H1 (cell line): ENCODE measurements at regions not wholly inside any gene's neighbourhood (a gene's known extent, or its start where the extent isn't known, plus 50 kb on each side); places are given as distances from the start of the nearest gene placed in this dataset.

Source experiments
- CTCF ChIA-PET: fragments of 300-600 bp; sonication (Branson Sonifier 250); formaldehyde crosslinking; loops from one replicate; lab custom pipeline; 2021; ENCODE audit not compliant: partially characterized antibody; lab: Charles Lee
- POLR2A ChIA-PET: fragments of 300-600 bp; sonication (Branson Sonifier 250); formaldehyde crosslinking; loops from one replicate; lab custom pipeline; 2021; ENCODE audit warnings: inconsistent platforms; ENCODE audit not compliant: partially characterized antibody; lab: Charles Lee
- DNase-seq, 2 experiments: peaks; one replicate each; pipeline versions ENCODE4 v3.0.0 to v3.0.0-alpha.2; 2010 to 2022; ENCODE audit warnings: low spot score in 2 of 2, low read depth in 1 of 2, mixed read lengths in 1 of 2
- FAIRE-seq: peaks from 2 replicates; lab custom pipeline; 2011; peaks lifted over from hg19 to GRCh38; lab: Jason Lieb, UNC
- H2AFZ ChIP-seq: 2 replicates; pipeline ENCODE4 v1.8.1; 2012; ENCODE audit warnings: low read length, inconsistent platforms
- H2AK5ac ChIP-seq: 2 replicates; pipeline ENCODE4 v1.6.1; 2013; ENCODE audit warnings: low read depth, low read length
- H2BK120ac ChIP-seq: replicated peaks from 2 replicates; pipeline ENCODE3; 2013; ENCODE audit warnings: low read depth, low read length, inconsistent platforms
- H2BK12ac ChIP-seq: 2 replicates; pipeline ENCODE4 v1.6.1; 2013; ENCODE audit warnings: low read depth, low read length
- H2BK15ac ChIP-seq: 2 replicates; pipeline ENCODE4 v1.6.1; 2013; ENCODE audit warnings: low read length
- H2BK20ac ChIP-seq: 2 replicates; pipeline ENCODE4 v1.6.1; 2013; ENCODE audit warnings: low read length
- H2BK5ac ChIP-seq: 2 replicates; pipeline ENCODE4 v1.6.1; 2013; ENCODE audit warnings: low read depth, low read length
- H3K14ac ChIP-seq: 2 replicates; pipeline ENCODE4 v1.6.1; 2013; ENCODE audit warnings: inconsistent platforms; ENCODE audit not compliant: insufficient read length
- H3K18ac ChIP-seq: 2 replicates; pipeline ENCODE4 v1.6.1; 2013; ENCODE audit warnings: low read length; ENCODE audit errors: extremely low read depth
- H3K23ac ChIP-seq: 2 replicates; pipeline ENCODE4 v1.6.1; 2013; ENCODE audit warnings: inconsistent platforms; ENCODE audit not compliant: insufficient read length
- H3K23me2 ChIP-seq: 2 replicates; pipeline ENCODE4 v1.6.1; 2013; ENCODE audit warnings: low read depth, low read length
- H3K27ac ChIP-seq: 2 replicates; pipeline ENCODE4 v1.6.1; 2011; ENCODE audit warnings: low read depth, low read length, inconsistent platforms
- H3K27me3 ChIP-seq, 4 experiments: replicated peaks in 1 of 4; 1 replicate in 1 of 4; 2 replicates in 3 of 4; pipeline versions ENCODE4 v1.6.1 to v1.8.1; 2011 to 2013; ENCODE audit warnings: low read length in 3 of 4, mild to moderate bottlenecking in 3 of 4, inconsistent platforms in 2 of 4, mixed read lengths in 2 of 4, moderate library complexity in 1 of 4; ENCODE audit not compliant: control insufficient read depth in 3 of 4, insufficient read depth in 3 of 4; ENCODE audit errors: extremely low read depth in 1 of 4
- H3K36me3 ChIP-seq, 4 experiments: 2 replicates each; pipeline versions ENCODE4 v1.6.1 to v1.8.1; 2011 to 2013; ENCODE audit warnings: mild to moderate bottlenecking in 4 of 4, low read length in 3 of 4, moderate library complexity in 2 of 4, control low read depth in 1 of 4, inconsistent platforms in 1 of 4; ENCODE audit not compliant: insufficient read depth in 4 of 4, control insufficient read depth in 2 of 4
- H3K4ac ChIP-seq: replicated peaks from 2 replicates; pipeline ENCODE3; 2013; ENCODE audit warnings: low read length, low read depth, mixed read lengths, inconsistent platforms; ENCODE audit not compliant: insufficient read length
- H3K4me1 ChIP-seq, 4 experiments: replicated peaks in 1 of 4; 1 replicate in 1 of 4; 2 replicates in 3 of 4; pipeline versions ENCODE4 v1.6.1 to v1.8.1; 2011 to 2013; ENCODE audit warnings: low read length in 3 of 4, inconsistent platforms in 2 of 4, mixed read lengths in 1 of 4; ENCODE audit not compliant: insufficient read depth in 4 of 4, control insufficient read depth in 3 of 4
- H3K4me2 ChIP-seq, 2 experiments: 2 replicates each; pipeline versions ENCODE4 v1.6.1 to v1.8.1; 2011 to 2013; ENCODE audit warnings: low read depth in 2 of 2, low read length in 2 of 2, control low read depth in 1 of 2, inconsistent platforms in 1 of 2, mild to moderate bottlenecking in 1 of 2; ENCODE audit not compliant: insufficient read depth in 1 of 2
- H3K4me3 ChIP-seq, 4 experiments: fragments of 200-600, 300-600 bp in 1 of 4; sonication (generic), shearing (Covaris generic), sonication (Bioruptor Twin) in 1 of 4; 2 replicates each; pipeline versions ENCODE4 v1.5.1 to v1.8.1; 2011 to 2016; ENCODE audit warnings: low read length in 4 of 4, low read depth in 3 of 4, control low read depth in 2 of 4, inconsistent platforms in 2 of 4, mild to moderate bottlenecking in 2 of 4, mixed read lengths in 1 of 4, moderate library complexity in 1 of 4; ENCODE audit not compliant: insufficient read depth in 2 of 4; ENCODE audit errors: extremely low read depth in 1 of 4
- H3K56ac ChIP-seq: replicated peaks from 2 replicates; pipeline ENCODE3; 2013; ENCODE audit warnings: low read depth, mild to moderate bottlenecking, mixed read lengths, low read length, inconsistent platforms; ENCODE audit not compliant: insufficient read length
- H3K79me1 ChIP-seq: 2 replicates; pipeline ENCODE4 v1.6.1; 2013; ENCODE audit warnings: low read depth, low read length, control low read depth
- H3K79me2 ChIP-seq, 2 experiments: 2 replicates each; pipeline versions ENCODE4 v1.6.1 to v1.8.1; 2012 to 2013; ENCODE audit warnings: low read length in 2 of 2, mild to moderate bottlenecking in 2 of 2, inconsistent platforms in 1 of 2; ENCODE audit not compliant: insufficient read depth in 2 of 2, control insufficient read depth in 1 of 2
- H3K9ac ChIP-seq, 4 experiments: replicated peaks in 1 of 4; 1 replicate in 1 of 4; 2 replicates in 3 of 4; pipeline versions ENCODE4 v1.6.1 to v1.8.1; 2011 to 2013; ENCODE audit warnings: low read depth in 3 of 4, low read length in 3 of 4, control low read depth in 2 of 4, mild to moderate bottlenecking in 2 of 4, moderate library complexity in 2 of 4, inconsistent platforms in 1 of 4; ENCODE audit errors: extremely low read depth in 1 of 4
- H3K9me3 ChIP-seq, 2 experiments: 2 replicates each; pipeline versions ENCODE4 v1.6.1 to v1.8.1; 2012 to 2013; ENCODE audit warnings: mild to moderate bottlenecking in 2 of 2, moderate library complexity in 2 of 2, control low read depth in 1 of 2, inconsistent platforms in 1 of 2, low read depth in 1 of 2, low read length in 1 of 2, mixed read lengths in 1 of 2; ENCODE audit not compliant: insufficient read depth in 2 of 2
- H4K20me1 ChIP-seq, 2 experiments: replicated peaks in 1 of 2; 2 replicates each; pipeline versions ENCODE3 to v1.8.1; 2011 to 2013; ENCODE audit warnings: inconsistent platforms in 2 of 2, low read length in 2 of 2, mild to moderate bottlenecking in 1 of 2; ENCODE audit not compliant: insufficient read depth in 2 of 2, control insufficient read depth in 1 of 2
- H4K5ac ChIP-seq: 2 replicates; pipeline ENCODE4 v1.6.1; 2013; ENCODE audit warnings: low read length, low read depth, mixed read lengths, inconsistent platforms; ENCODE audit not compliant: insufficient read length
- H4K8ac ChIP-seq: 2 replicates; pipeline ENCODE4 v1.8.0; 2013; ENCODE audit warnings: mild to moderate bottlenecking, moderate library complexity, low read length, inconsistent platforms; ENCODE audit not compliant: insufficient read depth; ENCODE audit errors: extremely low read depth
- H4K91ac ChIP-seq: replicated peaks from 2 replicates; pipeline ENCODE3; 2013; ENCODE audit warnings: low read length, mixed read lengths, inconsistent platforms; ENCODE audit not compliant: insufficient read length
- CHD2 ChIP-seq: IDR thresholded peaks from 2 replicates; pipeline ENCODE4 v1.6.1; 2012; ENCODE audit warnings: low read length, improper control_type of control experiment
- WGBS, 2 experiments: shearing (Covaris generic) in 1 of 2; methylation state at CpG; one replicate each; pipeline versions ENCODE4 v1.1.6 to v1.1.7; 2013 to 2015; ENCODE audit warnings: low lambda C conversion rate in 2 of 2, mixed read lengths in 2 of 2, inconsistent platforms in 1 of 2, low coverage in 1 of 2, missing lambda C conversion rate in 1 of 2; ENCODE audit not compliant: insufficient replicate concordance in 2 of 2, insufficient coverage in 1 of 2, insufficient read length in 1 of 2; ENCODE audit errors: extremely low coverage in 1 of 2, missing lambda C conversion rate in 1 of 2; 5-methylcytosine and 5-hydroxymethylcytosine counted together

GRCh38 chr3:101133652-101134051 is 140.4 kb upstream of the ABI3BP start:
- Histone ChIP-seq H3K14ac (no peak overlapping the region), H2BK12ac (no peak overlapping the region), H3K4me2 (no peak overlapping the region), H3K79me1 (no peaks in the 10 kb centered on the region), H3K56ac (no peak overlapping the region), H3K27ac (no peak overlapping the region), H3K4me1 (no peaks in the 10 kb centered on the region; a peak in 1 of 7 replicates), H4K8ac (no peak overlapping the region), H3K79me2 (no peaks in the 10 kb centered on the region), H3K27me3 (no peaks in the 10 kb centered on the region), H3K36me3 (no peaks in the 10 kb centered on the region), H3K9ac (no peak overlapping the region), H3K23me2 (no peaks in the 10 kb centered on the region), H4K91ac (no peak overlapping the region), H3K23ac (no peak overlapping the region), H2BK20ac (no peak overlapping the region), H4K5ac (no peak overlapping the region), H2AK5ac (no peak overlapping the region), H3K4ac (no peak overlapping the region), H3K9me3 (no peaks in the 10 kb centered on the region), H2AFZ (no peak overlapping the region), H3K4me3 (no peak overlapping the region), H4K20me1 (no peaks in the 10 kb centered on the region), H2BK15ac (no peak overlapping the region), H2BK5ac (no peak overlapping the region), H3K18ac (no peak overlapping the region), H2BK120ac (no peak overlapping the region)
- ChIA-PET CTCF (no interaction called here), POLR2A (no interaction called here)
- DNase-seq (no peak), FAIRE-seq (no peak)
- WGBS, 2 experiments: 80% methylated on average over 1 of the region's 1 CpG; no CpG with 5 or more reads in 1 of the 2 experiments
- no peak for TF ChIP-seq CHD2
